ENCODE measurements at regions not wholly inside any gene's neighbourhood (a gene's known extent, or its start where the extent isn't known, plus 50 kb on each side); places are given as distances from the start of the nearest gene placed in this dataset.

- ChIA-PET CTCF (no interaction called here), POLR2A (no interaction called here)
- DNase-seq (ENCODE audit: extremely low spot score): no peak
- no peak for TF ChIP-seq BHLHE40 (IDR thresholded peaks at IDR 0.05; ENCODE audit: borderline replicate concordance)
- TF ChIP-seq SUZ12 (IDR thresholded peaks at IDR 0.05): no peak
- no peak for TF ChIP-seq SP1 (IDR thresholded peaks at IDR 0.05)
- no peak for TF ChIP-seq ELF4 (IDR thresholded peaks at IDR 0.05)
- no peak for TF ChIP-seq L3MBTL2 (conservative IDR thresholded peaks at IDR 0.05)
- TF ChIP-seq FOXK2 (IDR thresholded peaks at IDR 0.05): no peak
- TF ChIP-seq FOXM1 (IDR thresholded peaks at IDR 0.05; ENCODE audit: borderline replicate concordance): no peak
- no peak for TF ChIP-seq ZNF384 (IDR thresholded peaks at IDR 0.05)
- no peak for TF ChIP-seq LEF1 (IDR thresholded peaks at IDR 0.05; ENCODE audit: borderline replicate concordance)
- TF ChIP-seq PKNOX1 (IDR thresholded peaks at IDR 0.05): no peak
- no peak for TF ChIP-seq FOXA1 (IDR thresholded peaks at IDR 0.05)
- TF ChIP-seq CTBP1 (IDR thresholded peaks at IDR 0.05; ENCODE audit: borderline replicate concordance): no peak
- TF ChIP-seq TARDBP (IDR thresholded peaks at IDR 0.05): no peak
- no peak for TF ChIP-seq HDGF (IDR thresholded peaks at IDR 0.05; ENCODE audit: borderline replicate concordance)
- TF ChIP-seq ARNT (IDR thresholded peaks at IDR 0.05): no peak
- no peak for TF ChIP-seq NFRKB (IDR thresholded peaks at IDR 0.05)
Measured at GRCh38 chr12:24719293-24719721, 229.6 kb downstream of the BCAT1 start.

GRCh38 chr12:24718617-24719016 is 230.3 kb downstream of the BCAT1 start:
- TF ChIP-seq BHLHE40 (IDR thresholded peaks at IDR 0.05; ENCODE audit: borderline replicate concordance) (no peak), SP1 (IDR thresholded peaks at IDR 0.05) (no peak), FOXM1 (IDR thresholded peaks at IDR 0.05; ENCODE audit: borderline replicate concordance) (no peak), NFRKB (IDR thresholded peaks at IDR 0.05) (no peak), ZNF384 (IDR thresholded peaks at IDR 0.05) (no peak), TARDBP (IDR thresholded peaks at IDR 0.05) (no peak), HDGF (IDR thresholded peaks at IDR 0.05; ENCODE audit: borderline replicate concordance) (no peak), L3MBTL2 (conservative IDR thresholded peaks at IDR 0.05) (no peak), FOXK2 (IDR thresholded peaks at IDR 0.05) (no peak), CTBP1 (IDR thresholded peaks at IDR 0.05; ENCODE audit: borderline replicate concordance) (no peak), ELF4 (IDR thresholded peaks at IDR 0.05) (no peak), ARNT (IDR thresholded peaks at IDR 0.05) (no peak), SUZ12 (IDR thresholded peaks at IDR 0.05) (no peak), FOXA1 (IDR thresholded peaks at IDR 0.05) (no peak), LEF1 (IDR thresholded peaks at IDR 0.05; ENCODE audit: borderline replicate concordance) (no peak), PKNOX1 (IDR thresholded peaks at IDR 0.05) (no peak)
- no peak for DNase-seq (ENCODE audit: extremely low spot score)
- POLR2A ChIA-PET: no interaction called here
- CTCF ChIA-PET: interaction anchor here (0.6 kb wide), 1 partner anchor 634 kb away, joined by 3 read pairs; no protein-coding TSS in a partner anchor

- TF ChIP-seq BHLHE40 (IDR thresholded peaks at IDR 0.05; ENCODE audit: borderline replicate concordance) (no peak), ZNF384 (IDR thresholded peaks at IDR 0.05) (no peak), PKNOX1 (IDR thresholded peaks at IDR 0.05) (no peak), CTBP1 (IDR thresholded peaks at IDR 0.05; ENCODE audit: borderline replicate concordance) (no peak), FOXA1 (IDR thresholded peaks at IDR 0.05) (no peak), HDGF (IDR thresholded peaks at IDR 0.05; ENCODE audit: borderline replicate concordance) (no peak), FOXM1 (IDR thresholded peaks at IDR 0.05; ENCODE audit: borderline replicate concordance) (no peak), ARNT (IDR thresholded peaks at IDR 0.05) (no peak), SP1 (IDR thresholded peaks at IDR 0.05) (no peak), FOXK2 (IDR thresholded peaks at IDR 0.05) (no peak), SUZ12 (IDR thresholded peaks at IDR 0.05) (no peak), LEF1 (IDR thresholded peaks at IDR 0.05; ENCODE audit: borderline replicate concordance) (no peak), L3MBTL2 (conservative IDR thresholded peaks at IDR 0.05) (no peak)
- ChIA-PET POLR2A (no interaction called here), CTCF (no interaction called here)
- no peak for DNase-seq (ENCODE audit: extremely low spot score)
Measured at GRCh38 chr12:24714237-24714636, 234.7 kb downstream of the BCAT1 start.

- no peak for DNase-seq (ENCODE audit: extremely low spot score)
- TF ChIP-seq CTBP1 (IDR thresholded peaks at IDR 0.05; ENCODE audit: borderline replicate concordance) (no peak), BHLHE40 (IDR thresholded peaks at IDR 0.05; ENCODE audit: borderline replicate concordance) (no peak), FOXM1 (IDR thresholded peaks at IDR 0.05; ENCODE audit: borderline replicate concordance) (no peak), TARDBP (IDR thresholded peaks at IDR 0.05) (no peak), NFRKB (IDR thresholded peaks at IDR 0.05) (no peak), HDGF (IDR thresholded peaks at IDR 0.05; ENCODE audit: borderline replicate concordance) (no peak), FOXK2 (IDR thresholded peaks at IDR 0.05) (no peak), SP1 (IDR thresholded peaks at IDR 0.05) (no peak), L3MBTL2 (conservative IDR thresholded peaks at IDR 0.05) (no peak), ARNT (IDR thresholded peaks at IDR 0.05) (no peak), ZNF384 (IDR thresholded peaks at IDR 0.05) (no peak), SUZ12 (IDR thresholded peaks at IDR 0.05) (no peak), LEF1 (IDR thresholded peaks at IDR 0.05; ENCODE audit: borderline replicate concordance) (no peak), FOXA1 (IDR thresholded peaks at IDR 0.05) (no peak), PKNOX1 (IDR thresholded peaks at IDR 0.05) (no peak)
- ChIA-PET POLR2A (no interaction called here), CTCF (no interaction called here)
Measured at GRCh38 chr12:24711056-24712008, 237.6 kb downstream of the BCAT1 start.

GRCh38 chr12:24709216-24709615 is 239.7 kb downstream of the BCAT1 start:
- ChIA-PET POLR2A (no interaction called here), CTCF (no interaction called here)
- TF ChIP-seq FOXA1 (IDR thresholded peaks at IDR 0.05) (no peak), LEF1 (IDR thresholded peaks at IDR 0.05; ENCODE audit: borderline replicate concordance) (no peak), BHLHE40 (IDR thresholded peaks at IDR 0.05; ENCODE audit: borderline replicate concordance) (no peak), SUZ12 (IDR thresholded peaks at IDR 0.05) (no peak), SP1 (IDR thresholded peaks at IDR 0.05) (no peak), HDGF (IDR thresholded peaks at IDR 0.05; ENCODE audit: borderline replicate concordance) (no peak), NFRKB (IDR thresholded peaks at IDR 0.05) (no peak), PKNOX1 (IDR thresholded peaks at IDR 0.05) (no peak), FOXM1 (IDR thresholded peaks at IDR 0.05; ENCODE audit: borderline replicate concordance) (no peak), L3MBTL2 (conservative IDR thresholded peaks at IDR 0.05) (no peak), TARDBP (IDR thresholded peaks at IDR 0.05) (no peak), CTBP1 (IDR thresholded peaks at IDR 0.05; ENCODE audit: borderline replicate concordance) (no peak), FOXK2 (IDR thresholded peaks at IDR 0.05) (no peak), ELF4 (IDR thresholded peaks at IDR 0.05) (no peak)
- no peak for DNase-seq (ENCODE audit: extremely low spot score)
